RWPE2 (cell line): ENCODE measurements at regions not wholly inside any gene's neighbourhood (a gene's known extent, or its start where the extent isn't known, plus 50 kb on each side); places are given as distances from the start of the nearest gene placed in this dataset.
"Not testable (repeated sequence)": the region's sequence is repeated elsewhere in the genome, so short reads cannot be mapped to it uniquely, and the experiment has no call there.

Source experiments
- ATAC-seq: fragments of 200-7000 bp; cut with Tn5 transposase; 3 replicates; pipeline ENCODE4 v1.9.1; 2021; ENCODE audit warnings: low read depth
- DNase-seq: peaks from one replicate; pipeline ENCODE4 v3.0.0-alpha.2; 2020; ENCODE audit warnings: low spot score
- H3K27ac ChIP-seq: fragments of 450-650 bp; 2 replicates; pipeline ENCODE4 v1.5.1; 2017; ENCODE audit warnings: mild to moderate bottlenecking; ENCODE audit not compliant: poor library complexity, severe bottlenecking
- H3K27me3 ChIP-seq: fragments of 250-450 bp; sonication (Bioruptor Pico); 2 replicates; pipeline ENCODE4 v1.5.1; 2021; ENCODE audit warnings: mild to moderate bottlenecking, moderate library complexity; ENCODE audit not compliant: insufficient read depth, poor library complexity, severe bottlenecking
- H3K36me3 ChIP-seq: fragments of 250-450 bp; sonication (Bioruptor Pico); 2 replicates; pipeline ENCODE4 v1.5.1; 2020; ENCODE audit warnings: low read depth, mild to moderate bottlenecking, moderate library complexity
- H3K4me1 ChIP-seq: fragments of 250-450 bp; sonication (Bioruptor Pico); 2 replicates; pipeline ENCODE4 v1.5.1; 2021; ENCODE audit warnings: mild to moderate bottlenecking, moderate library complexity; ENCODE audit not compliant: insufficient read depth, poor library complexity, severe bottlenecking
- H3K4me3 ChIP-seq: fragments of 250-450 bp; sonication (Bioruptor Pico); 2 replicates; pipeline ENCODE4 v1.5.1; 2021; ENCODE audit warnings: mild to moderate bottlenecking, moderate library complexity; ENCODE audit not compliant: severe bottlenecking
- H3K9me3 ChIP-seq: fragments of 250-450 bp; sonication (Bioruptor Pico); 2 replicates; pipeline ENCODE4 v1.5.1; 2021; ENCODE audit warnings: mild to moderate bottlenecking, moderate library complexity; ENCODE audit not compliant: severe bottlenecking
- TF ChIP-seq, protein P1 (sequence below): fragments of 450-650 bp; IDR thresholded peaks from one replicate; pipeline ENCODE4 v1.5.1; 2017; ENCODE audit warnings: mild to moderate bottlenecking, moderate library complexity; ENCODE audit not compliant: poor library complexity, severe bottlenecking

- H3K4me1 ChIP-seq: peaks cover 3% of the 10 kb centered on the region
- H3K36me3 ChIP-seq: no peaks in the 10 kb centered on the region
- no peak for DNase-seq
- H3K27me3 ChIP-seq: peaks cover 18% of the 10 kb centered on the region
- no peak for ATAC-seq
- TF ChIP-seq, protein P1, sequence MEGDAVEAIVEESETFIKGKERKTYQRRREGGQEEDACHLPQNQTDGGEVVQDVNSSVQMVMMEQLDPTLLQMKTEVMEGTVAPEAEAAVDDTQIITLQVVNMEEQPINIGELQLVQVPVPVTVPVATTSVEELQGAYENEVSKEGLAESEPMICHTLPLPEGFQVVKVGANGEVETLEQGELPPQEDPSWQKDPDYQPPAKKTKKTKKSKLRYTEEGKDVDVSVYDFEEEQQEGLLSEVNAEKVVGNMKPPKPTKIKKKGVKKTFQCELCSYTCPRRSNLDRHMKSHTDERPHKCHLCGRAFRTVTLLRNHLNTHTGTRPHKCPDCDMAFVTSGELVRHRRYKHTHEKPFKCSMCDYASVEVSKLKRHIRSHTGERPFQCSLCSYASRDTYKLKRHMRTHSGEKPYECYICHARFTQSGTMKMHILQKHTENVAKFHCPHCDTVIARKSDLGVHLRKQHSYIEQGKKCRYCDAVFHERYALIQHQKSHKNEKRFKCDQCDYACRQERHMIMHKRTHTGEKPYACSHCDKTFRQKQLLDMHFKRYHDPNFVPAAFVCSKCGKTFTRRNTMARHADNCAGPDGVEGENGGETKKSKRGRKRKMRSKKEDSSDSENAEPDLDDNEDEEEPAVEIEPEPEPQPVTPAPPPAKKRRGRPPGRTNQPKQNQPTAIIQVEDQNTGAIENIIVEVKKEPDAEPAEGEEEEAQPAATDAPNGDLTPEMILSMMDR: no peak
- no peak overlapping the region for H3K4me3 ChIP-seq
- no peaks in the 10 kb centered on the region for H3K9me3 ChIP-seq
- no peak overlapping the region for H3K27ac ChIP-seq
These were observed 121.0 kb downstream of the KCNRG start for GRCh38 chr13:50136226-50136625.

- TF ChIP-seq, protein P1: no peak
- Histone ChIP-seq H3K4me3 (no peak overlapping the region), H3K36me3 (no peaks in the 10 kb centered on the region), H3K4me1 (no peaks in the 10 kb centered on the region), H3K27ac (no peak overlapping the region), H3K27me3 (peaks cover 13% of the 10 kb centered on the region), H3K9me3 (no peaks in the 10 kb centered on the region)
- DNase-seq: no peak
- ATAC-seq: no peak
These were observed 121.4 kb downstream of the KCNRG start for GRCh38 chr13:50136678-50137077.

DNA sequence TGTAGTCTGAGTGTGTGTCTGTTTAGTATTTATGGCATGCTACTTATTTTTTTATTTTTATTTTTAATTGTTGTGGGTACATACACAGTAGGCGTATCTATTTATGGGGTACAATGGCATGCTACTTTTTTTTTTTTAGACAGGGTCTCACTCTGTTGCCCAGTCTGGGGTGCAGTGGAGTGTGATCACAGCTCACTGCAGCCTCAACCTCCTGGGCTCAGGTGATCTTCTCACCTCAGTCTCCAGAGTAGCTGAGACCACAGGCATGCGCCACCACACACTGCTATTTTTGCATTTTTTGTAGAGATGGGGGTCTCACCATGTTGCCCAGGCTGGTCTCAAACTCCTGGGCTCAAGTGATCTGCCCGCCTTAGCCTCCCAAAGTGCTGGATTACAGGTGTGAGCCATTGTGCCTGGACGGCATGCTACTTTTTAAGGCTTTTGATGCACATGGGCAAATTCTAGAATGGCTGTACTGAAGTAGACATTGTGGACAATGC is 124.2 kb downstream of the KCNRG start:
- H3K36me3 ChIP-seq, H3K27me3 ChIP-seq, ATAC-seq, H3K4me1 ChIP-seq, H3K4me3 ChIP-seq, H3K27ac ChIP-seq, DNase-seq, H3K9me3 ChIP-seq: not testable (repeated sequence)

DNA sequence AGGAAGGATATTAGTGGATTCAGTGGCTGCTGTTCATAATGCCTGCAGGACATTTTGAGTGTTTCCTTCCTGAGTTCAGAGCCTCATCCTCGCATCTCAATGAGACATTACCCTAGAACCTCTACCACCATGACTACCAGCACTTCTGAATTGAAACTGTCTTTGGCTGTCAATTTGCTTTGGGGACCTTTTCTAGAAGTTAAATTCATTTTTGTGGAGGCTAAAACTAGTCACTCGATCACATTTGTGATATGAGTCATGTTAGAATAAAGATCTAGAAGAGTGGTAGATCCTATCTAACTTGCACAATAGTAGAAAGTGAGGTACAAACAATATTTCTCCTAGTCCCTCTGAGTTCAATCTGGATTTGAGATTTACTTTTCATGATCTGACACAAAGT is 124.9 kb downstream of the KCNRG start:
- no peak overlapping the region for H3K27ac ChIP-seq
- ATAC-seq (no peak), DNase-seq (no peak)
- H3K27me3 ChIP-seq: no peaks in the 10 kb centered on the region
- no peak overlapping the region for H3K4me3 ChIP-seq
- H3K36me3 ChIP-seq: no peaks in the 10 kb centered on the region
- H3K9me3 ChIP-seq: no peaks in the 10 kb centered on the region
- TF ChIP-seq, protein P1: no peak
- H3K4me1 ChIP-seq: no peaks in the 10 kb centered on the region

- ATAC-seq (no peak), DNase-seq (no peak)
- H3K4me1 ChIP-seq: no peaks in the 10 kb centered on the region
- H3K27me3 ChIP-seq: no peaks in the 10 kb centered on the region
- H3K9me3 ChIP-seq: no peaks in the 10 kb centered on the region
- H3K4me3 ChIP-seq: no peak overlapping the region
- no peak overlapping the region for H3K27ac ChIP-seq
- TF ChIP-seq, protein P1: no peak
- no peaks in the 10 kb centered on the region for H3K36me3 ChIP-seq
These were observed 125.5 kb downstream of the KCNRG start for GRCh38 chr13:50140581-50141374.
